ELR (cell line): ENCODE measurements at regions not wholly inside any gene's neighbourhood (a gene's known extent, or its start where the extent isn't known, plus 50 kb on each side); places are given as distances from the start of the nearest gene placed in this dataset.
"Not testable (repeated sequence)": the region's sequence is repeated elsewhere in the genome, so short reads cannot be mapped to it uniquely, and the experiment has no call there.

ENCODE experiments used
- DNase-seq: peaks from one replicate; pipeline ENCODE4 v3.0.0-alpha.2; 2015; ENCODE audit warnings: low read depth

- no peak for DNase-seq
These were observed 91.5 kb upstream of the MLN start for GRCh38 chr6:33895296-33895695.

GRCh38 chr6:33894438-33894837 lies 90.6 kb upstream of the MLN start:
- no peak for DNase-seq

DNA sequence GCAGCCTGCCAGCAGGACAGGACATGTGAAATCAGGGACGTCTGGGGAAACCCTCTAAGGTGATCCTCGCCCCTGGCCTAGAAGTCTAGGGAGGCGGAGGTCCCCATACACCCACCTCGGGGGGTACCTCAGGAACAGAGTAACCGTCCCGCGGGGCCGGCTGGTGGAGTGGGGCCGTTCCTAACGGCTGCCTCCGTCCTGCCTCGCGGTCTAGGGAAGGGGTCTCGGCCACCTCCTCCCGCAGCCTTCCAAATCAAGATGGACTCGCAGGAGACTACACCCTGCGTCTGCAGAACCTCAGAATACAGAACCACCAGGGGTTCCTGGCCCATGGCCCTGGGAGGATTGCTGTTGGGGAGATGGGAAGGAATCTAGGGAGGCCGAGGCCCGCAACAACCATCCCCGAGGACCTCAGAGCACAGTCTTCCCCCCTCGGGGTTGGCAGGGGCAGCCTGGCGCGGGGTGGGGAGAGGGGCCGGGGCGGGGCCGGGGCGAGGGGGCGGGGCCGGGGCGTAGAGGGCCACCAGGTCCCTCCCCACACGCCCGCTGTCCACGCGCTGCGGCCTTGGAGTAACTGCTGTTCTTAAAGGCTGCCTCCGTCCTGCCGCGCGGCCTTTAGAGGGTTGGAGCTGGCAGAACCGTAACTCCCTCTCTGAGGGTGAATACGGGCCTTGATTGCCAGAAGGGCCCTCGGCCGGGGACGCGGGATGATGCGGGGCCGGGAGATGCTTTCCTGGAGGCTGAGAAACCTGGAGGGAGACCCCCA lies 89.0 kb upstream of the MLN start:
- DNase-seq = no peak

DNA sequence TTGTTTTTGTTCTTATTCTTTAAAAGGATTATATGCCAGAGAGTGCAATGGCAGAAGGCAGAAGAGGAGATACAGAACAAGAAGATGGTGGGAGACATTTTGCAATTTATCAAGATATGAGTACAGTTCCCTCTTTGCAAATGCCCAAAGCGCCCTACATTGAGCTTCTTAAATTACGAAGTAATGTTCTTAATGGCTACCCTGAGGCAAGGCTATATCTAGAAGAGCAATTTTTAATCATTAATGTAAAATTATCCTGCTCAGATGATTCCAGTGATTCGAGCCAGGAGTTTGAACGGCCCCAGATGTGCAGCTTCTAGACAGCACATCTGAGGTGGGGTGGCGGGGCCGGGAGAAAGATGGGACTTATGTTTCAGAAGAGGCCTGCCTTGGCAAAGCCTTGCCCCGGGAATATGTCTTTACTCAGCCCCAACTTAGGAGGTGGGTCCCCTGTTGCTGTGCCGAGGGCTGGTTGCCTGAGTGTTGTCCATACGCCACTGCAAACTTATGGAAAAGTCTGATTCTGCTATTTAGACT lies 84.9 kb upstream of the MLN start:
- no peak for DNase-seq

DNA sequence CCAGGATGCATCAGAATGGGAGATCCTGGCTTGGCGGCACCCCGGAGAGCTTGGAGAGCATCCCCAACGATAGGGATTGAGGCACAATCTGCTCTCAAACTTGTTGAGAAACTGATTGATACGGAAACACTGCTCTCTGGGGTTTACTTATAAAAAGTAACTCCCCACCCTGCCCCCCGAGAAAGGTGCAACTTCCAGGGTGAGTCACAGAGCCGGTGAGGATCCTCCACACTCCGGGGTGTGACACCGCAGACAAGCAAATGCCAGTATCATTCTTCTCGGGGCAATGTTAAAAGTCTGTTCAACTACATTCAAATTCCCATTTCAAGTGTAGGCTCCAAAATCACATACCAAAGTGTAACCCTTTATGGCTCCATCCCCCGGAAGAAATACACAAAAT lies 84.4 kb upstream of the MLN start:
- no peak for DNase-seq

- DNase-seq = peak; percentile 61
These were observed 82.9 kb upstream of the MLN start for GRCh38 chr6:33886673-33887144.

DNA sequence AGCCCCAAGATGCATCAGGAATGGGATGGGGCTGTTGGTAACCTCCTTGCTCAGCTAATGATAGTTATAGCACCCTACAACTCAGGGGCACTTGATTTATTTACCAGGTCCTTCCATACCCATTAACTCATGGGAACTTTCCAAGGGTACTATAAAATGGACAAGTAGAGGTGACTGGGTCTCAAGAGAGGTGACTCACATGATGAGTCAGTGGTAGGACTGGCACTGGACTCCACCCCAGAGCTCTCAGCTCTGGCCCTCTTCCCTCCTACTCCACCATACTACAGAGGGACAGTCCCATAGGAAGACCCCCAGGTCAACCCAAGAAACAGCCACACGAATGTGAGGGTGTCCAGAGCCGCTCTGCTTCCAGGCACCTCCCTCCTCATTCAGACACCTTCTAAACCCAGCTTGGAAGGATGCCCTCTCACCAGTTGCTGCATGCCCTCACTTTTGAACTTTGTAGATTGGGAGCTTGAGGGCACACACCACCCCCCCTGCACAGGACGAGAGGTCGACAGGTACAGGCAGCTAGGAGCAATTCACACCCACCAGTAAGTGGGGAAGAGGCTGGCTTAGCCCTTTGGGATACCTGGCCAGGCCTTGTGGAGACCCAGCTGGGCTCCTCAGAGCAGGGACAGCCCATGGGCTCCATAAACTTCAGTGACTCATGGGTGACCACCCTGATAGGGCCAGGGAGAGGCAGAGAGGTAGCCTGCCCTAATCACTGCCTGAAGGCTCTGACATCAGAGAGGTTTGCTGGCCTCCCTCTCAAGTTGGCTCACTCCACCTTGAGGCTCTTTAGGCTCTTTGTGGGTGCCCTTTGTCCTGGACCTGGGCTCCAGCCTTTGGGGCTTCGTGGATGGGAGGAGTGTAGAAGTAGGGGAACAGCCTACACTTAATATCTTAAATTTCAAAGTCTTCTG lies 81.6 kb upstream of the MLN start:
- DNase-seq = peak; percentile 83

DNA sequence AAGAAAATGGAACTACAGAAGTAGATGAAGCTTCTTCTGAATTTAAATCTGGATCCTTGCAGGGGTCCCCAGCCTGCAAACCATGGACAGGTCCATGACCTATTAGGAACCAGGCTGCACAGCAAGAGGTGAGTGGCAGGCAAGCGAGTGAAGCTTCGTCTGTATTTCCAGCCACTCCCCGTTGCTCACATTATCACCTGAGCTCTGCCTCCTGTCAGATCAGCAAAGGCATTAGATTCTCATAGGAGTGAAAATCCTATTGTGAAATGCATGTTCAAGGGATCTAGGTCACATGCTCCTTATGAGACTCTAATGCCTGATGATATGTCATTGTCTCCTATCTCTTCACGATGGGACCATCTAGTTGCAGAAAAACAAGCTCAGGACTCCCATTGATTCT lies 79.8 kb upstream of the MLN start:
- DNase-seq = not testable (repeated sequence)

GRCh38 chr6:33882154-33882553 lies 78.4 kb upstream of the MLN start:
- no peak for DNase-seq

GRCh38 chr6:33880766-33881165 lies 77.0 kb upstream of the MLN start:
- DNase-seq = no peak

- no peak for DNase-seq
These were observed 76.4 kb upstream of the MLN start for GRCh38 chr6:33880104-33880678.

DNA sequence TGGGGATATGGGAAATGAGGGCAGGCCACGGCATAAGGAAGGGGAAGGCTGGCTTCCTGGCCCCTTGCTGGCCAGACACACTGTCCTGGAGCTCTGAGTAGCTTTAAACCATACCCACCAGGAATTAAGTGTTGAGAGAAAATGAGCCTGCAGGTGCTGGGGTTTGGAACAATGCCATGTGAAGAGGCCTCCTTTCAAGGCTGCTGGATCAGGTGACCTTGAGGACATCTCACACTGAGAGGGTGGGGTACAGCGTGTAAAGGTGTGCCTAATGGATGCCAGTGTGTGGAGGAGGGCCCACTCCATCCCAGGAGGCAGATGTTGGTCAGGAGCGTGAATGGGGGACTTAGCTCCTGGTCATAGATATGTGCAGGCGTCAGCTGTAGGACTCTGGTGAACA lies 74.8 kb upstream of the MLN start:
- no peak for DNase-seq

DNA sequence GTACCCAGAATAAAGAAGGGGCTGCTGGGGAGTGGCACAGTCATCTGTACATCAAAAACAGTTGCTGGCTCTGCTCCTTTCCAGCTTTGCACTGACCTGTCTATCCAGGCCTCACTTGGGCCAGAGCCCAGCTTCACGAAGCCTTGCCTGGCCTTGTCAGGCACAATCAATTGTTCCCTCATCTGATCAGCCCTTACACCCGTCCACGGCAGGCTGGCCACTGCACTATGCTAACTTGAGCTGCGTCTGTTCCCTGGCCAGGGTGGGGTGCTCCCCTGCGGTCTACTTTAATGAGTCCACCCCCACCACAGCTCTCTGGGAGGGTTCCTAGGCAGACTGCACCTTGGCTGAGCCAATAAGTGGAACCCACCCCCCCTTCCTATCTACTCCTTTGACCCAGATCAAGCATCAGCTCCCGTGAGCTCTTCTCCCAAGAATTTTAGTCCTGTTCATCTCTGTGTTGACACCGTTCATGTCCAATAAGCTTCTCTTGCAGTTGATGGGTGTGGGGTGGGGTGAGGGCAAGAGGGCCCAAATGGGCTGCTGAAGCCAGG lies 74.3 kb upstream of the MLN start:
- no peak for DNase-seq

GRCh38 chr6:33875696-33876095 lies 71.9 kb upstream of the MLN start:
- DNase-seq = no peak

GRCh38 chr6:33875141-33875581 lies 71.4 kb upstream of the MLN start:
- DNase-seq = no peak

GRCh38 chr6:33874136-33874760 lies 70.4 kb upstream of the MLN start:
- no peak for DNase-seq

DNA sequence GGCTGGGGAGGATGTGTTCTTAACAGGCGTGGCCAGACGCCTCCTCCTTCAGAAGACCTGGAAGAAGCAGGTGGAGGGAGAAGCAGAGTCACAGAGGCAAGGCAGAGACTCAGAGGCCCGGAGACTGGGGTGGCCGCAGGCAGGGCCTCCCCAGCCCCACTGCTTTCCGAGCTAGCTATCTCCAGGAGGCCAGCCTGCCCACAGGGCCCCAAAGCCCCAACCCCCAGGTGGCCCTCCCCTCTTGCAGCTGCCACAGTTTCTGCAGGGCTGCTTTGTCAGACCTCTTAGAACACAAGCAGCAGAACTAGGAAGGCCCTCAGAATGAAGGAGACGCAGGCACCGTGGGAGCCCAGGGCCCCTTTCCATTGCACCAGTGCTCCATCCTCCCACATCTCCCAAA lies 69.0 kb upstream of the MLN start:
- DNase-seq = no peak

DNA sequence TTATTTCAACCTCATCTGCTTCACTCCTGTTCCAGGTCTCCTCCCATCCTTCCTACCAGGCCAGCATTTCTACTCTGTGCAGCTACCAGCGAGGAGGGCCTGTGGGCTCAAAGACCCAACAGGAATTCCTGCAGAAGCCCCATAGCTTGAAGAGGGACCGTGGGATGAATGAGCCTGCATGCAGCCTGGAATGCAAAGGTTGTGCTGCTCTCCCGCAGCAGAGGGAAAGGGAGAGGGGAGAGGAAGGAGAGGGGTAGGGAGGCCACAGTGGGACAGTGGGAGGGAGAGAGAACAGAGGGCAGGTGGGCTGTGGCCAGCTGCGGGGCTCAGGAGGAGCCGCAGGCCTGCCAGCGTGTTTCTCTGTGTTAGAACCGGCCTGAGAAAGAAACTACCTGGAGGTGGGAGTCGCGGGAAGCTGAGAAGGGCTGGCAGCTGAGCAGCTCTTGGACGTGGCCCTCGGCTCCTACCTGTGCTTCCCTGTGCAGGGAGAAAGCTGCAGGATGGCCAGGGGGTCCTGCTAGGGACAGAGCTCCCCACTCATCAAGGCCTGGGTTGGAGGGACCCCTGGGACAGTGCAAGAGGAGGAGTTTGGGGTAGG lies 66.1 kb upstream of the MLN start:
- DNase-seq = no peak

DNA sequence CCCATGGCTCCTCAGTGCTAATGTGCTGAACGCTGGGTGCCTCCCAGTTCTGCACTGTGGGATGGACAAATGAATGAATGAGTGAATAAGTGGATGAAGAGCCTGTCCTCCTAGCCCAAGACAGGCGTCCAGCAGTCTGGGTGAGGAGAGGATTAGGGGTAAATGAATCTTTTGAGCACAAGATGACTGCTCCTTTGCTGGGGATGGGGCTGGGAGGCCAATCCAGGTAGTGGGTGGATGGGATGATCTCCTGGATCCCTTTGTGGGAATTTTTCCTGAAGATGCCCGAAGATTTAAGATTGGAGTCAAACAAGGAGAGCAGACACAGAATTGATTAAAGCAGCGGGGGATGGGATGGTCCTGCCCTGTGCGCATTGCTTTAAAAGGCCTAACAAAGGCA lies 65.3 kb upstream of the MLN start:
- no peak for DNase-seq

- no peak for DNase-seq
These were observed 64.3 kb upstream of the MLN start for GRCh38 chr6:33868141-33868540.

GRCh38 chr6:33865478-33866077 lies 61.8 kb upstream of the MLN start:
- DNase-seq = no peak
